GM12892 (cell line): ENCODE measurements at regions not wholly inside any gene's neighbourhood (a gene's known extent, or its start where the extent isn't known, plus 50 kb on each side); places are given as distances from the start of the nearest gene placed in this dataset.

Experiments
- POLR2A ChIP-seq: IDR thresholded peaks from 2 replicates; pipeline ENCODE4 v1.6.1; 2011; ENCODE audit warnings: low read depth, low read length, control low read depth
- POLR2AphosphoS5 ChIP-seq: IDR thresholded peaks from 2 replicates; pipeline ENCODE4 v1.6.1; 2011; ENCODE audit warnings: low read depth, low read length, control low read depth
- TAF1 ChIP-seq: IDR thresholded peaks from 2 replicates; pipeline ENCODE4 v1.6.1; 2011; ENCODE audit warnings: low read depth, mild to moderate bottlenecking, control low read depth, low read length, borderline replicate concordance

DNA sequence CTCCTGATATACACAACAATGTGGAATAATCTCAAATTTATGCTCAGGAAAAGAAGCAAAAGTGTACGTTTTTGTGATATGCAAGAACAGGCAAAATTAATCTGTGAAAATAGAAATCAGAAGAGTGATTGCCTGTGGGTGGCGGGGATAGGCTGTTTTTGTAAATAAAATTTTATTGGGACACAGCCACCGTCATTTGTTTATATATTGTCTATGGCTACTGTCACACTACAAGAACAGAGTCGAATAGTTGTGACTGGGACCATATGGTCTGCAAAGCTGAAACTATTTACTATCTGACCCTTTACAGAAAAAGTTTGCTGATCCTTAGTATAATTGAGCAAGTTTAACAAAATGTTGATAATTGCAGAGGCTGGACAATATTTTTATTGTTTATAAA is 269.5 kb upstream of the HTR2A start:
- TF ChIP-seq POLR2A (no peak), TAF1 (no peak), POLR2AphosphoS5 (no peak)
